ENCODE measurements at regions not wholly inside any gene's neighbourhood (a gene's known extent, or its start where the extent isn't known, plus 50 kb on each side); places are given as distances from the start of the nearest gene placed in this dataset.

GRCh38 chr2:67660015-67660602, 263.0 kb downstream of the ETAA1 start:
- no peak for DNase-seq (ENCODE audit: low spot score)

- no peak for DNase-seq (ENCODE audit: low spot score)
Observed at GRCh38 chr2:67660871-67661270, 263.7 kb downstream of the ETAA1 start.

- DNase-seq (ENCODE audit: low spot score): no peak
Observed at GRCh38 chr2:67662222-67662621, 265.1 kb downstream of the ETAA1 start.

GRCh38 chr2:67663776-67664175, 266.6 kb downstream of the ETAA1 start:
- no peak for DNase-seq (ENCODE audit: low spot score)

- no peak for DNase-seq (ENCODE audit: low spot score)
Observed at GRCh38 chr2:67666386-67667053, 269.4 kb downstream of the ETAA1 start.

- no peak for DNase-seq (ENCODE audit: low spot score)
Observed at GRCh38 chr2:67667054-67667908, 270.1 kb downstream of the ETAA1 start.

GRCh38 chr2:67668538-67668937, 271.4 kb downstream of the ETAA1 start:
- DNase-seq (ENCODE audit: low spot score): no peak

- no peak for DNase-seq (ENCODE audit: low spot score)
Observed at GRCh38 chr2:67669168-67669567, 272.0 kb downstream of the ETAA1 start.

- DNase-seq (ENCODE audit: low spot score): no peak
Observed at GRCh38 chr2:67669766-67670165, 272.6 kb downstream of the ETAA1 start.

- no peak for DNase-seq (ENCODE audit: low spot score)
Observed at GRCh38 chr2:67670747-67671183, 273.6 kb downstream of the ETAA1 start.

- no peak for DNase-seq (ENCODE audit: low spot score)
Observed at GRCh38 chr2:67671464-67672450, 274.6 kb downstream of the ETAA1 start.

- no peak for DNase-seq (ENCODE audit: low spot score)
Observed at GRCh38 chr2:67674668-67675067, 277.5 kb downstream of the ETAA1 start.

GRCh38 chr2:67684991-67685390, 287.9 kb downstream of the ETAA1 start:
- DNase-seq (ENCODE audit: low spot score): no peak

- no peak for DNase-seq (ENCODE audit: low spot score)
Observed at GRCh38 chr2:67686254-67686653, 289.1 kb downstream of the ETAA1 start.

- DNase-seq (ENCODE audit: low spot score): no peak
Observed at GRCh38 chr2:67689186-67689585, 292.1 kb downstream of the ETAA1 start.

- no peak for DNase-seq (ENCODE audit: low spot score)
Observed at GRCh38 chr2:67689651-67690050, 292.5 kb downstream of the ETAA1 start.

GRCh38 chr2:67694445-67694844, 297.3 kb downstream of the ETAA1 start:
- DNase-seq (ENCODE audit: low spot score): peak; percentile 15

GRCh38 chr2:67701011-67701410, 303.9 kb downstream of the ETAA1 start:
- no peak for DNase-seq (ENCODE audit: low spot score)

- no peak for DNase-seq (ENCODE audit: low spot score)
Observed at GRCh38 chr2:67702284-67702683, 305.2 kb downstream of the ETAA1 start.

GRCh38 chr2:67702937-67703336, 305.8 kb downstream of the ETAA1 start:
- DNase-seq (ENCODE audit: low spot score): no peak

GRCh38 chr2:67706082-67706481, 308.9 kb downstream of the ETAA1 start:
- no peak for DNase-seq (ENCODE audit: low spot score)

- DNase-seq (ENCODE audit: low spot score): no peak
Observed at GRCh38 chr2:67707896-67708295, 310.8 kb downstream of the ETAA1 start.

Data from iPS-NIHi11 (cell line).